ENCODE measurements at regions not wholly inside any gene's neighbourhood (a gene's known extent, or its start where the extent isn't known, plus 50 kb on each side); places are given as distances from the start of the nearest gene placed in this dataset.

DNA sequence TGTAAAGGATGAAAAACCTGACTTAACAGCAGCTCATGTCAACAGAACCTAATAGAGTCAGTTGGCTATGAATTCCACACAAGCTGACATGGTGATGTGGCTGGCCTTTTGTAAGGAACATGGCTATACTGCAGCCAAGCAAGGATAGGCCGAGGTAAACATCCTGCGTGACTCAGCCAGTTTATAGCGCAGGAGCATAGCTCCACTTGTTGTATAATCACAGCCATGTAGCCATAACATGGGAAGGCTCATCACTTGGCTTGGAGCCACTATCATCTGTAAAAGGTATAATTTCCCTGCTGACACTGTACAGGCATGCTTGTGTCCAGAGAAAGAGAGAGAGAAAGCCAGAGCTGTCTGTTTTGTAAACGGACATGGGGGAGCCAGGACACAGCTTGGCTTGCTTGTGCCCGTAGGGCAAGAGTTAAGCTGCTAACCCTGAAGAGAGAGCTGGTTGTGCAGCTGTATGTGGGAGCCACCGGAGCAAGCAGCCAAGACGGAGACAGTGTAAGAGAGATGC lies 104.4 kb upstream of the PLET1 start:
- TF ChIP-seq, protein P1, sequence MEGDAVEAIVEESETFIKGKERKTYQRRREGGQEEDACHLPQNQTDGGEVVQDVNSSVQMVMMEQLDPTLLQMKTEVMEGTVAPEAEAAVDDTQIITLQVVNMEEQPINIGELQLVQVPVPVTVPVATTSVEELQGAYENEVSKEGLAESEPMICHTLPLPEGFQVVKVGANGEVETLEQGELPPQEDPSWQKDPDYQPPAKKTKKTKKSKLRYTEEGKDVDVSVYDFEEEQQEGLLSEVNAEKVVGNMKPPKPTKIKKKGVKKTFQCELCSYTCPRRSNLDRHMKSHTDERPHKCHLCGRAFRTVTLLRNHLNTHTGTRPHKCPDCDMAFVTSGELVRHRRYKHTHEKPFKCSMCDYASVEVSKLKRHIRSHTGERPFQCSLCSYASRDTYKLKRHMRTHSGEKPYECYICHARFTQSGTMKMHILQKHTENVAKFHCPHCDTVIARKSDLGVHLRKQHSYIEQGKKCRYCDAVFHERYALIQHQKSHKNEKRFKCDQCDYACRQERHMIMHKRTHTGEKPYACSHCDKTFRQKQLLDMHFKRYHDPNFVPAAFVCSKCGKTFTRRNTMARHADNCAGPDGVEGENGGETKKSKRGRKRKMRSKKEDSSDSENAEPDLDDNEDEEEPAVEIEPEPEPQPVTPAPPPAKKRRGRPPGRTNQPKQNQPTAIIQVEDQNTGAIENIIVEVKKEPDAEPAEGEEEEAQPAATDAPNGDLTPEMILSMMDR (IDR thresholded peaks at IDR 0.05) = no peak
- TF ChIP-seq POLR2A (IDR thresholded peaks at IDR 0.05) = no peak
